ENCODE measurements at regions not wholly inside any gene's neighbourhood (a gene's known extent, or its start where the extent isn't known, plus 50 kb on each side); places are given as distances from the start of the nearest gene placed in this dataset.

DNA sequence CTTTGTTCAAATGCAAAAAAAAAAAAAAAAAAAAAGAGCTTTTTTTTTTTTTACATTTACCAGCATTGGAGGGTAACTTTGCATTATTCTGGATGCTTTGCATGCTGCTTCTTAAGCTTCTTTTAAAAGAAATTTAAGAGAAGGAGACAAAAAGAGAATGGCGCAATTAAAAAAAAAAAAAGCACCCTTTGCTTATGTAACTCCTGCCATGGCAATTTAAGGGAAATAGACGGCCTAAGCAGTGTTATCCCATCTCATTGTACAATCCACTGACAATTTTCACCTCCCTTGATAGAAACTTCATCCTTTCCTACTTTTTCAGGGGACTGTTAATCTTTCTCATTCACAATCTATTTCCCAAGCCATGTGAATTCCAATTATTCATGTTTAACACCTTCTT is 129.8 kb downstream of the KCTD12 start (continued):
- TF ChIP-seq NANOG (IDR thresholded peaks at IDR 0.05; ENCODE audit: insufficient read depth, low read depth, low read length, poor library complexity, severe bottlenecking) (no peak), SRF (IDR thresholded peaks at IDR 0.05; ENCODE audit: low read depth, low read length) (no peak), CREB1 (IDR thresholded peaks at IDR 0.05) (no peak), CBX5 (IDR thresholded peaks at IDR 0.05; ENCODE audit: low read depth, low read length) (no peak), SIX5 (IDR thresholded peaks at IDR 0.05; ENCODE audit: low read depth, low read length) (no peak), BACH1 (IDR thresholded peaks at IDR 0.05; ENCODE audit: low read length) (no peak), NRF1 (IDR thresholded peaks at IDR 0.05; ENCODE audit: low read depth, low read length) (no peak), RAD21 (IDR thresholded peaks at IDR 0.05 in 1 of 2, conservative IDR thresholded peaks at IDR 0.05 in 1 of 2; ENCODE audit: low read depth in 2 of 2, low read length in 2 of 2) (no peak), POLR2A (IDR thresholded peaks at IDR 0.05; ENCODE audit: control extremely low read depth in 1 of 2, low read depth in 2 of 2, low read length in 2 of 2) (no peak)

Measured in H1 (cell line).